ENCODE measurements at regions not wholly inside any gene's neighbourhood (a gene's known extent, or its start where the extent isn't known, plus 50 kb on each side); places are given as distances from the start of the nearest gene placed in this dataset.
"Not testable (repeated sequence)": the region's sequence is repeated elsewhere in the genome, so short reads cannot be mapped to it uniquely, and the experiment has no call there.

GRCh38 chr3:94413336-94414108 lies 350.7 kb downstream of the NSUN3 start:
- no peak for DNase-seq

GRCh38 chr3:94414418-94414817 lies 351.6 kb downstream of the NSUN3 start:
- DNase-seq: no peak

- DNase-seq: no peak
Measured at GRCh38 chr3:94416768-94417167, 353.9 kb downstream of the NSUN3 start.

- DNase-seq: no peak
Measured at GRCh38 chr3:94417963-94418455, 355.1 kb downstream of the NSUN3 start.

- DNase-seq: no peak
Measured at GRCh38 chr3:94420931-94421330, 358.1 kb downstream of the NSUN3 start.

- no peak for DNase-seq
Measured at GRCh38 chr3:94423578-94423977, 360.7 kb downstream of the NSUN3 start.

GRCh38 chr3:94429517-94429916 lies 366.7 kb downstream of the NSUN3 start:
- no peak for DNase-seq

GRCh38 chr3:94431876-94432570 lies 369.2 kb downstream of the NSUN3 start:
- DNase-seq: no peak

- DNase-seq: no peak
Measured at GRCh38 chr3:94433811-94434210, 370.9 kb downstream of the NSUN3 start.

GRCh38 chr3:94440767-94441493 lies 378.1 kb downstream of the NSUN3 start:
- DNase-seq: no peak

GRCh38 chr3:94441494-94441847 lies 378.6 kb downstream of the NSUN3 start:
- DNase-seq: no peak

- no peak for DNase-seq
Measured at GRCh38 chr3:94453864-94454263, 391.0 kb downstream of the NSUN3 start.

GRCh38 chr3:94459167-94459566 lies 396.3 kb downstream of the NSUN3 start:
- DNase-seq: no peak

GRCh38 chr3:94460931-94461330 lies 398.1 kb downstream of the NSUN3 start:
- no peak for DNase-seq

- DNase-seq: no peak
Measured at GRCh38 chr3:94462931-94463330, 400.1 kb downstream of the NSUN3 start.

GRCh38 chr3:94472511-94472910 lies 409.6 kb downstream of the NSUN3 start:
- DNase-seq: no peak

GRCh38 chr3:94481226-94481898 lies 418.5 kb downstream of the NSUN3 start:
- DNase-seq: no peak

GRCh38 chr3:94482686-94483085 lies 419.8 kb downstream of the NSUN3 start:
- no peak for DNase-seq

- DNase-seq: no peak
Measured at GRCh38 chr3:94483403-94483802, 420.5 kb downstream of the NSUN3 start.

GRCh38 chr3:94494992-94495391 lies 432.1 kb downstream of the NSUN3 start:
- DNase-seq: no peak

- DNase-seq: no peak
Measured at GRCh38 chr3:94500146-94500545, 437.3 kb downstream of the NSUN3 start.

- not testable (repeated sequence) for DNase-seq
Measured at GRCh38 chr3:94507354-94507753, 444.5 kb downstream of the NSUN3 start.

GRCh38 chr3:94512876-94513275 lies 450.0 kb downstream of the NSUN3 start:
- DNase-seq: no peak
